ENCODE measurements at regions not wholly inside any gene's neighbourhood (a gene's known extent, or its start where the extent isn't known, plus 50 kb on each side); places are given as distances from the start of the nearest gene placed in this dataset.

GRCh38 chrX:7216981-7217587, 69.1 kb upstream of the PUDP start:
- DNase-seq: no peak

GRCh38 chrX:7215842-7216241, 67.9 kb upstream of the PUDP start:
- no peak for DNase-seq

GRCh38 chrX:7214251-7214650, 66.3 kb upstream of the PUDP start:
- DNase-seq: no peak

GRCh38 chrX:7205037-7205577, 57.2 kb upstream of the PUDP start:
- DNase-seq: no peak

- DNase-seq: no peak
Observed at GRCh38 chrX:7204619-7205018, 56.7 kb upstream of the PUDP start.

- no peak for DNase-seq
Observed at GRCh38 chrX:7202206-7202605, 54.3 kb upstream of the PUDP start.

- no peak for DNase-seq
Observed at GRCh38 chrX:7201496-7201895, 53.5 kb upstream of the PUDP start.

- no peak for DNase-seq
Observed at GRCh38 chrX:7198499-7198898, 50.5 kb upstream of the PUDP start.
